ENCODE measurements at regions not wholly inside any gene's neighbourhood (a gene's known extent, or its start where the extent isn't known, plus 50 kb on each side); places are given as distances from the start of the nearest gene placed in this dataset.

- no peak overlapping the region for H2AFZ ChIP-seq (ENCODE audit: insufficient read depth, low read length, poor library complexity)
- H2AK5ac ChIP-seq (ENCODE audit: low read length): no peak overlapping the region
- H3K4ac ChIP-seq (ENCODE audit: low read depth, low read length): no peak overlapping the region
- no peak for DNase-seq
- H3K79me1 ChIP-seq (ENCODE audit: low read length): peaks cover 7% of the 10 kb centered on the region
- no peaks in the 10 kb centered on the region for H3K27me3 ChIP-seq (ENCODE audit: insufficient read depth, low read length)
- H3K4me2 ChIP-seq (ENCODE audit: low read length): no peak overlapping the region
- no peak overlapping the region for H3K18ac ChIP-seq (ENCODE audit: low read length)
- no peak overlapping the region for H3K27ac ChIP-seq (ENCODE audit: low read depth, low read length)
- no peak overlapping the region for H3K9ac ChIP-seq (ENCODE audit: low read length)
- no peak overlapping the region for H2BK12ac ChIP-seq (ENCODE audit: low read length)
- H2BK120ac ChIP-seq (ENCODE audit: insufficient read depth, low read length, poor library complexity): no peak overlapping the region
- no peaks in the 10 kb centered on the region for H3K79me2 ChIP-seq (ENCODE audit: control insufficient read depth, insufficient read depth, low read length, poor library complexity)
- H3K4me3 ChIP-seq (ENCODE audit: low read depth, low read length): no peak overlapping the region
- H3K4me1 ChIP-seq (ENCODE audit: control insufficient read depth in 1 of 2, insufficient read depth in 2 of 2, low read length in 2 of 2): peaks cover 0 to 7% of the 10 kb centered on the region in 2 experiments
- no CpG with 5 or more reads among the region's 8 CpGs for WGBS (ENCODE audit: extremely low coverage, insufficient coverage, insufficient read length)
- H3K23ac ChIP-seq (ENCODE audit: low read length): no peak overlapping the region
- H4K12ac ChIP-seq (ENCODE audit: low read depth, low read length): no peak overlapping the region
- no peaks in the 10 kb centered on the region for H3K9me3 ChIP-seq (ENCODE audit: insufficient read depth, low read depth, low read length)
- no peak overlapping the region for H3K14ac ChIP-seq (ENCODE audit: low read length)
- no peak overlapping the region for H4K8ac ChIP-seq (ENCODE audit: low read depth, low read length)
- H3K36me3 ChIP-seq (ENCODE audit: control insufficient read depth in 1 of 2, insufficient read depth in 2 of 2, low read length in 2 of 2): no peaks in the 10 kb centered on the region
- H4K91ac ChIP-seq (ENCODE audit: low read depth, low read length): no peak overlapping the region
- no peak overlapping the region for H2BK5ac ChIP-seq (ENCODE audit: low read depth, low read length, poor library complexity)
Measured at GRCh38 chr15:95948411-95948810, 382.1 kb upstream of the NR2F2 start.

- DNase-seq: no peak
- no peak overlapping the region for H3K9ac ChIP-seq (ENCODE audit: low read length)
- no peak overlapping the region for H4K12ac ChIP-seq (ENCODE audit: low read depth, low read length)
- no peak overlapping the region for H2BK120ac ChIP-seq (ENCODE audit: insufficient read depth, low read length, poor library complexity)
- WGBS (ENCODE audit: extremely low coverage, insufficient coverage, insufficient read length): no CpG with 5 or more reads among the region's 4 CpGs
- no peak overlapping the region for H3K4me2 ChIP-seq (ENCODE audit: low read length)
- H3K14ac ChIP-seq (ENCODE audit: low read length): no peak overlapping the region
- no peaks in the 10 kb centered on the region for H3K79me1 ChIP-seq (ENCODE audit: low read length)
- no peaks in the 10 kb centered on the region for H3K36me3 ChIP-seq (ENCODE audit: control insufficient read depth in 1 of 2, insufficient read depth in 2 of 2, low read length in 2 of 2)
- H3K27ac ChIP-seq (ENCODE audit: low read depth, low read length): no peak overlapping the region
- no peak overlapping the region for H3K4me3 ChIP-seq (ENCODE audit: low read depth, low read length)
- no peaks in the 10 kb centered on the region for H3K79me2 ChIP-seq (ENCODE audit: control insufficient read depth, insufficient read depth, low read length, poor library complexity)
- no peak overlapping the region for H3K23ac ChIP-seq (ENCODE audit: low read length)
- H3K18ac ChIP-seq (ENCODE audit: low read length): no peak overlapping the region
- H3K27me3 ChIP-seq (ENCODE audit: insufficient read depth, low read length): no peaks in the 10 kb centered on the region
- no peak overlapping the region for H4K8ac ChIP-seq (ENCODE audit: low read depth, low read length)
- no peak overlapping the region for H2BK5ac ChIP-seq (ENCODE audit: low read depth, low read length, poor library complexity)
- no peaks in the 10 kb centered on the region for H3K9me3 ChIP-seq (ENCODE audit: insufficient read depth, low read depth, low read length)
- H4K91ac ChIP-seq (ENCODE audit: low read depth, low read length): no peak overlapping the region
- no peak overlapping the region for H2BK12ac ChIP-seq (ENCODE audit: low read length)
- H2AK5ac ChIP-seq (ENCODE audit: low read length): no peak overlapping the region
- no peak overlapping the region for H2AFZ ChIP-seq (ENCODE audit: insufficient read depth, low read length, poor library complexity)
- no peaks in the 10 kb centered on the region for H3K4me1 ChIP-seq (ENCODE audit: control insufficient read depth in 1 of 2, insufficient read depth in 2 of 2, low read length in 2 of 2)
- no peak overlapping the region for H3K4ac ChIP-seq (ENCODE audit: low read depth, low read length)
Measured at GRCh38 chr15:95953032-95953431, 377.5 kb upstream of the NR2F2 start.

- H4K8ac ChIP-seq (ENCODE audit: low read depth, low read length): no peak overlapping the region
- no CpG with 5 or more reads among the region's 7 CpGs for WGBS (ENCODE audit: extremely low coverage, insufficient coverage, insufficient read length)
- H3K27ac ChIP-seq (ENCODE audit: low read depth, low read length): no peak overlapping the region
- H3K79me1 ChIP-seq (ENCODE audit: low read length): no peaks in the 10 kb centered on the region
- H3K9ac ChIP-seq (ENCODE audit: low read length): no peak overlapping the region
- no peak overlapping the region for H2AK5ac ChIP-seq (ENCODE audit: low read length)
- no peak overlapping the region for H3K4me2 ChIP-seq (ENCODE audit: low read length)
- H3K27me3 ChIP-seq (ENCODE audit: insufficient read depth, low read length): no peaks in the 10 kb centered on the region
- H3K4me1 ChIP-seq (ENCODE audit: control insufficient read depth in 1 of 2, insufficient read depth in 2 of 2, low read length in 2 of 2): no peaks in the 10 kb centered on the region
- H3K23ac ChIP-seq (ENCODE audit: low read length): no peak overlapping the region
- no peak overlapping the region for H3K18ac ChIP-seq (ENCODE audit: low read length)
- no peak overlapping the region for H4K12ac ChIP-seq (ENCODE audit: low read depth, low read length)
- no peak overlapping the region for H4K91ac ChIP-seq (ENCODE audit: low read depth, low read length)
- H2BK12ac ChIP-seq (ENCODE audit: low read length): no peak overlapping the region
- no peaks in the 10 kb centered on the region for H3K9me3 ChIP-seq (ENCODE audit: insufficient read depth, low read depth, low read length)
- no peaks in the 10 kb centered on the region for H3K79me2 ChIP-seq (ENCODE audit: control insufficient read depth, insufficient read depth, low read length, poor library complexity)
- no peak overlapping the region for H2AFZ ChIP-seq (ENCODE audit: insufficient read depth, low read length, poor library complexity)
- no peak for DNase-seq
- no peak overlapping the region for H3K4me3 ChIP-seq (ENCODE audit: low read depth, low read length)
- H3K36me3 ChIP-seq (ENCODE audit: control insufficient read depth in 1 of 2, insufficient read depth in 2 of 2, low read length in 2 of 2): no peaks in the 10 kb centered on the region
- no peak overlapping the region for H2BK5ac ChIP-seq (ENCODE audit: low read depth, low read length, poor library complexity)
- H2BK120ac ChIP-seq (ENCODE audit: insufficient read depth, low read length, poor library complexity): no peak overlapping the region
- no peak overlapping the region for H3K14ac ChIP-seq (ENCODE audit: low read length)
- no peak overlapping the region for H3K4ac ChIP-seq (ENCODE audit: low read depth, low read length)
Measured at GRCh38 chr15:95957861-95958260, 372.6 kb upstream of the NR2F2 start.

- no CpG with 5 or more reads among the region's 5 CpGs for WGBS (ENCODE audit: extremely low coverage, insufficient coverage, insufficient read length)
- Histone ChIP-seq H4K91ac (ENCODE audit: low read depth, low read length) (no peak overlapping the region), H3K4me3 (ENCODE audit: low read depth, low read length) (no peak overlapping the region), H3K36me3 (ENCODE audit: control insufficient read depth in 1 of 2, insufficient read depth in 2 of 2, low read length in 2 of 2) (no peaks in the 10 kb centered on the region), H3K79me1 (ENCODE audit: low read length) (no peaks in the 10 kb centered on the region), H3K27me3 (ENCODE audit: insufficient read depth, low read length) (no peaks in the 10 kb centered on the region), H4K8ac (ENCODE audit: low read depth, low read length) (no peak overlapping the region), H3K4me1 (ENCODE audit: control insufficient read depth in 1 of 2, insufficient read depth in 2 of 2, low read length in 2 of 2) (no peaks in the 10 kb centered on the region), H2BK5ac (ENCODE audit: low read depth, low read length, poor library complexity) (no peak overlapping the region), H3K9ac (ENCODE audit: low read length) (no peak overlapping the region), H3K4ac (ENCODE audit: low read depth, low read length) (no peak overlapping the region), H3K23ac (ENCODE audit: low read length) (no peak overlapping the region), H3K9me3 (ENCODE audit: insufficient read depth, low read depth, low read length) (no peaks in the 10 kb centered on the region), H2AFZ (ENCODE audit: insufficient read depth, low read length, poor library complexity) (no peak overlapping the region), H2BK120ac (ENCODE audit: insufficient read depth, low read length, poor library complexity) (no peak overlapping the region), H3K27ac (ENCODE audit: low read depth, low read length) (no peak overlapping the region), H2AK5ac (ENCODE audit: low read length) (no peak overlapping the region), H4K12ac (ENCODE audit: low read depth, low read length) (no peak overlapping the region), H3K79me2 (ENCODE audit: control insufficient read depth, insufficient read depth, low read length, poor library complexity) (no peaks in the 10 kb centered on the region), H2BK12ac (ENCODE audit: low read length) (no peak overlapping the region), H3K4me2 (ENCODE audit: low read length) (no peak overlapping the region), H3K18ac (ENCODE audit: low read length) (no peak overlapping the region), H3K14ac (ENCODE audit: low read length) (no peak overlapping the region)
- no peak for DNase-seq
Measured at GRCh38 chr15:95958382-95958781, 372.1 kb upstream of the NR2F2 start.

All from trophoblast cell (in vitro differentiated cells and primary cell).